DOHH2 (cell line): ENCODE measurements at regions not wholly inside any gene's neighbourhood (a gene's known extent, or its start where the extent isn't known, plus 50 kb on each side); places are given as distances from the start of the nearest gene placed in this dataset.

ENCODE experiments used
- H3F3A ChIP-seq: fragments of 200-600 bp; sonication (generic), shearing (Covaris generic); 2 replicates; pipeline ENCODE4 v1.6.0; 2016; ENCODE audit warnings: antibody characterized with exemption, mild to moderate bottlenecking; ENCODE audit not compliant: control insufficient read depth, insufficient read depth
- H3K27ac ChIP-seq: fragments of 200-600 bp; sonication (generic); 2 replicates; pipeline ENCODE4 v1.5.1; 2014; ENCODE audit warnings: low read depth, mild to moderate bottlenecking, low read length, moderate library complexity
- H3K27me3 ChIP-seq: fragments of 200-600 bp; sonication (generic); 2 replicates; pipeline ENCODE4 v1.6.1; 2014; ENCODE audit warnings: mild to moderate bottlenecking, low read length, mixed read lengths; ENCODE audit not compliant: control insufficient read depth
- H3K36me3 ChIP-seq: fragments of 200-600 bp; sonication (generic); 2 replicates; pipeline ENCODE4 v1.6.1; 2014; ENCODE audit warnings: mild to moderate bottlenecking, low read length, moderate library complexity, mixed read lengths; ENCODE audit not compliant: control insufficient read depth
- H3K4me1 ChIP-seq: fragments of 200-600 bp; sonication (generic); 2 replicates; pipeline ENCODE4 v1.6.1; 2014; ENCODE audit warnings: mild to moderate bottlenecking, low read length, mixed read lengths; ENCODE audit not compliant: control insufficient read depth
- H3K4me2 ChIP-seq: fragments of 200-600 bp; sonication (generic); 2 replicates; pipeline ENCODE4 v1.6.0; 2014; ENCODE audit warnings: mild to moderate bottlenecking, low read length, moderate library complexity
- H3K4me3 ChIP-seq: fragments of 200-600 bp; sonication (generic); 2 replicates; pipeline ENCODE4 v1.5.1; 2014; ENCODE audit warnings: mild to moderate bottlenecking, low read length, mixed read lengths
- H3K79me2 ChIP-seq: fragments of 200-600 bp; sonication (generic); 2 replicates; pipeline ENCODE4 v1.6.1; 2014; ENCODE audit warnings: mild to moderate bottlenecking, low read length, mixed read lengths; ENCODE audit not compliant: control insufficient read depth
- H3K9me2 ChIP-seq: fragments of 200-600 bp; sonication (generic); replicated peaks from 2 replicates; pipeline ENCODE4 v1.6.1; 2014; ENCODE audit warnings: mild to moderate bottlenecking, low read length, mixed read lengths; ENCODE audit not compliant: control insufficient read depth
- H3K9me3 ChIP-seq: fragments of 200-600 bp; sonication (generic); 2 replicates; pipeline ENCODE4 v1.6.1; 2014; ENCODE audit warnings: antibody characterized with exemption, low read length, mixed read lengths; ENCODE audit not compliant: control insufficient read depth, insufficient read depth
- H4K20me1 ChIP-seq: fragments of 200-600 bp; sonication (generic); 2 replicates; pipeline ENCODE4 v1.6.0; 2014; ENCODE audit warnings: low read depth, mild to moderate bottlenecking, antibody characterized with exemption, low read length, moderate library complexity; ENCODE audit not compliant: control insufficient read depth, insufficient read depth
- EZH2phosphoT487 ChIP-seq: fragments of 200-600 bp; sonication (generic); IDR thresholded peaks from 2 replicates; pipeline ENCODE4 v1.6.1; 2017; ENCODE audit warnings: borderline replicate concordance, mild to moderate bottlenecking, antibody characterized with exemption, low read length, moderate library complexity, mixed read lengths
- TF ChIP-seq, protein P1 (sequence below): fragments of 200-600 bp; sonication (generic); IDR thresholded peaks from one replicate; pipeline ENCODE4 v1.5.1; 2014; ENCODE audit warnings: antibody characterized with exemption, mild to moderate bottlenecking, low read depth, low read length; ENCODE audit not compliant: poor library complexity, severe bottlenecking

DNA sequence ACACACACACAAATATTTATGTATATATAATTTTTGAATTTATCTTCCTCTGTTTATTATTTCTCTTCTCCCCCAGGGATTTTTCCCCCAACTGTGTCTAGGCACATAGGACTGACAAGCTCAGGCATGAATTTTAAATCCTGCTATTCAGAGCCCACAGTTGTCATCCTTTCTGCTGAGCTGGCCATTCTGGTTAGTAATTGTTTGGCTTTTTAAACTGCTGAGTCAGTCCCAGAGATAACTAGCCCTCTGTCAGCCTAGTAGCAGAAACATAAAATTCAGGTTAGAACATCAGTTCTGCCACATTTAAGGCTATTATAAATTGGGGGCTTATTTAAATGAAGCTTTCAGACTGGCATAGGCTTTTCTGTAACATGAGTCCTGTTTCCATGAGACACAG, 151.7 kb upstream of the MAOA start:
- Histone ChIP-seq H4K20me1 (no peaks in the 10 kb centered on the region), H3K4me1 (peaks cover 5% of the 10 kb centered on the region; the same call in 1 of the 2 replicates), H3K4me2 (no peak overlapping the region), H3K9me2 (no peaks in the 10 kb centered on the region), H3K36me3 (no peaks in the 10 kb centered on the region), H3K27me3 (no peaks in the 10 kb centered on the region), H3K27ac (no peak overlapping the region), H3K4me3 (no peak overlapping the region), H3K79me2 (no peaks in the 10 kb centered on the region), H3K9me3 (no peaks in the 10 kb centered on the region), H3F3A (no peaks in the 10 kb centered on the region)
- no peak for TF ChIP-seq EZH2phosphoT487
- TF ChIP-seq, protein P1, sequence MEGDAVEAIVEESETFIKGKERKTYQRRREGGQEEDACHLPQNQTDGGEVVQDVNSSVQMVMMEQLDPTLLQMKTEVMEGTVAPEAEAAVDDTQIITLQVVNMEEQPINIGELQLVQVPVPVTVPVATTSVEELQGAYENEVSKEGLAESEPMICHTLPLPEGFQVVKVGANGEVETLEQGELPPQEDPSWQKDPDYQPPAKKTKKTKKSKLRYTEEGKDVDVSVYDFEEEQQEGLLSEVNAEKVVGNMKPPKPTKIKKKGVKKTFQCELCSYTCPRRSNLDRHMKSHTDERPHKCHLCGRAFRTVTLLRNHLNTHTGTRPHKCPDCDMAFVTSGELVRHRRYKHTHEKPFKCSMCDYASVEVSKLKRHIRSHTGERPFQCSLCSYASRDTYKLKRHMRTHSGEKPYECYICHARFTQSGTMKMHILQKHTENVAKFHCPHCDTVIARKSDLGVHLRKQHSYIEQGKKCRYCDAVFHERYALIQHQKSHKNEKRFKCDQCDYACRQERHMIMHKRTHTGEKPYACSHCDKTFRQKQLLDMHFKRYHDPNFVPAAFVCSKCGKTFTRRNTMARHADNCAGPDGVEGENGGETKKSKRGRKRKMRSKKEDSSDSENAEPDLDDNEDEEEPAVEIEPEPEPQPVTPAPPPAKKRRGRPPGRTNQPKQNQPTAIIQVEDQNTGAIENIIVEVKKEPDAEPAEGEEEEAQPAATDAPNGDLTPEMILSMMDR = no peak

DNA sequence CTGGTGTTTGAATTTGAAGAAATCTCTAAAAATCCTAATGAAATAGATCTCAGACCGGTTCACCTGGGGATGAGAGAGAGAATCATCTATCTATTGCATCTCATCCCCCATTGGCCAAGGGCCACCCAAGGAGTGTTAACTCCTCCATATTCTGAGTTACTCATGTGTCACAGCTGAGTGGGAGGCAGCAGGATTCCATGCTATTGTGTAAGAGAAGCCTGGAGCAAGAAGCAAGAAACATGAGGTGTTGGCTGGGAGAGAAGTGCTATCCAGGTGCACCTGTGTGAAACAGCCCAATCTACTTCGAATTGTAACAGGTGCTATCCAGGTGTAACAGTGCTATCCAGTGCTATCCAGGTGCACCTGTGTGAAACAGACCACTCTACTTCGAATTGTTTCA, 150.3 kb upstream of the MAOA start:
- Histone ChIP-seq H3K4me2 (no peak overlapping the region), H3K9me3 (no peaks in the 10 kb centered on the region), H3K79me2 (no peaks in the 10 kb centered on the region), H3K4me3 (no peak overlapping the region), H3F3A (no peaks in the 10 kb centered on the region), H3K27me3 (no peaks in the 10 kb centered on the region), H3K36me3 (no peaks in the 10 kb centered on the region), H4K20me1 (no peaks in the 10 kb centered on the region), H3K27ac (no peak overlapping the region), H3K4me1 (peaks cover 5% of the 10 kb centered on the region; the same call in 1 of the 2 replicates), H3K9me2 (no peaks in the 10 kb centered on the region)
- no peak for TF ChIP-seq EZH2phosphoT487

DNA sequence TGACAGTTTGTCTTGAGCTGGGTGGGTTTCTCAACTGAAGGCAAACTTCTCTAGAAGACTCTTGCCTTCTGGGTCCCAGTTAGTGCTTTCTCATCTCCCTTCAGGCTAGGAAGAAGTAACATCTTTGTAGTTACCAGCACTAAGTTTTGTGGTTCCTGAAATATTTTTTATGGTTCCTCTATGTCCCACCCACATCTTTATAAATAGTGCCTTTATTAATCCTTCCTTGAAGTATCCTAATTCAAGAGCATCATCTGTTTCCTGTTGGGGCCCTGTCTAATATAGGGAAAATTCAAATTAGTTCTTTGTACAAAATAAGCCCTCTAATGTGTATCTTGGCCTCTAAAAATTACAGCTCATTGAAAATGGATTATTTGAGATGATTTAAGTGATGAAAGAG, 147.4 kb upstream of the MAOA start:
- Histone ChIP-seq H3K36me3 (no peaks in the 10 kb centered on the region), H3K9me3 (no peaks in the 10 kb centered on the region), H3F3A (no peaks in the 10 kb centered on the region), H3K4me3 (no peak overlapping the region), H3K27ac (no peak overlapping the region), H3K9me2 (no peaks in the 10 kb centered on the region), H3K4me2 (no peak overlapping the region), H4K20me1 (no peaks in the 10 kb centered on the region), H3K27me3 (no peaks in the 10 kb centered on the region), H3K4me1 (peaks cover 5% of the 10 kb centered on the region; the same call in 1 of the 2 replicates), H3K79me2 (no peaks in the 10 kb centered on the region)
- TF ChIP-seq EZH2phosphoT487 = no peak
- TF ChIP-seq, protein P1 = no peak

DNA sequence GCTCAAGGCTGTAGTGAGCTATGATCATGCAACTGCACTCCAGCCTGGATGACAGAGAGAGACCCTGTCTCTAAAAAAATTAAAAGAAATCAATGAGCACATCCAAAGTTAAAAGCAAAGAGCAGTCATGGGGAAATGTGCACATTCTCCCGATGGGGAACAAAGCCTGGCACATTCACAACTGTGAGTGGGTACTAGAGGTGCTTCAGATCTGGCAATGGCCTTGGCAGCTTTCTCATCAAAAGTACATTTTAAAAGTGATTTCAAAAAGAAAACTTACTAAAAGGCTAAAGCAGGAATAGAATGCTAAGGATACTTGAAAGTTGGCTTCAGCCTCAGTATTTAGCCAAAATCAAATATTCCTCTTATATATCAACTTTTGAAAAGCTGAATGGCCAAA, 145.9 kb upstream of the MAOA start:
- H3F3A ChIP-seq = no peaks in the 10 kb centered on the region
- no peaks in the 10 kb centered on the region for H4K20me1 ChIP-seq
- H3K9me2 ChIP-seq = no peaks in the 10 kb centered on the region
- peaks cover 5% of the 10 kb centered on the region; the same call in 1 of the 2 replicates for H3K4me1 ChIP-seq
- no peak overlapping the region for H3K4me2 ChIP-seq
- no peak for TF ChIP-seq EZH2phosphoT487
- TF ChIP-seq, protein P1 = no peak
- no peaks in the 10 kb centered on the region for H3K36me3 ChIP-seq
- no peaks in the 10 kb centered on the region for H3K79me2 ChIP-seq
- H3K9me3 ChIP-seq = no peaks in the 10 kb centered on the region
- no peaks in the 10 kb centered on the region for H3K27me3 ChIP-seq
- H3K27ac ChIP-seq = no peak overlapping the region
- no peak overlapping the region for H3K4me3 ChIP-seq
